DOHH2 (cell line): ENCODE measurements at regions not wholly inside any gene's neighbourhood (a gene's known extent, or its start where the extent isn't known, plus 50 kb on each side); places are given as distances from the start of the nearest gene placed in this dataset.
"Not testable (repeated sequence)": the region's sequence is repeated elsewhere in the genome, so short reads cannot be mapped to it uniquely, and the experiment has no call there.

Experiments used
- H3F3A ChIP-seq: fragments of 200-600 bp; sonication (generic), shearing (Covaris generic); 2 replicates; pipeline ENCODE4 v1.6.0; 2016; ENCODE audit warnings: antibody characterized with exemption, mild to moderate bottlenecking; ENCODE audit not compliant: control insufficient read depth, insufficient read depth
- H3K27ac ChIP-seq: fragments of 200-600 bp; sonication (generic); 2 replicates; pipeline ENCODE4 v1.5.1; 2014; ENCODE audit warnings: low read depth, mild to moderate bottlenecking, low read length, moderate library complexity
- H3K27me3 ChIP-seq: fragments of 200-600 bp; sonication (generic); 2 replicates; pipeline ENCODE4 v1.6.1; 2014; ENCODE audit warnings: mild to moderate bottlenecking, low read length, mixed read lengths; ENCODE audit not compliant: control insufficient read depth
- H3K36me3 ChIP-seq: fragments of 200-600 bp; sonication (generic); 2 replicates; pipeline ENCODE4 v1.6.1; 2014; ENCODE audit warnings: mild to moderate bottlenecking, low read length, moderate library complexity, mixed read lengths; ENCODE audit not compliant: control insufficient read depth
- H3K4me1 ChIP-seq: fragments of 200-600 bp; sonication (generic); 2 replicates; pipeline ENCODE4 v1.6.1; 2014; ENCODE audit warnings: mild to moderate bottlenecking, low read length, mixed read lengths; ENCODE audit not compliant: control insufficient read depth
- H3K4me2 ChIP-seq: fragments of 200-600 bp; sonication (generic); 2 replicates; pipeline ENCODE4 v1.6.0; 2014; ENCODE audit warnings: mild to moderate bottlenecking, low read length, moderate library complexity
- H3K4me3 ChIP-seq: fragments of 200-600 bp; sonication (generic); 2 replicates; pipeline ENCODE4 v1.5.1; 2014; ENCODE audit warnings: mild to moderate bottlenecking, low read length, mixed read lengths
- H3K79me2 ChIP-seq: fragments of 200-600 bp; sonication (generic); 2 replicates; pipeline ENCODE4 v1.6.1; 2014; ENCODE audit warnings: mild to moderate bottlenecking, low read length, mixed read lengths; ENCODE audit not compliant: control insufficient read depth
- H3K9me2 ChIP-seq: fragments of 200-600 bp; sonication (generic); replicated peaks from 2 replicates; pipeline ENCODE4 v1.6.1; 2014; ENCODE audit warnings: mild to moderate bottlenecking, low read length, mixed read lengths; ENCODE audit not compliant: control insufficient read depth
- H3K9me3 ChIP-seq: fragments of 200-600 bp; sonication (generic); 2 replicates; pipeline ENCODE4 v1.6.1; 2014; ENCODE audit warnings: antibody characterized with exemption, low read length, mixed read lengths; ENCODE audit not compliant: control insufficient read depth, insufficient read depth
- H4K20me1 ChIP-seq: fragments of 200-600 bp; sonication (generic); 2 replicates; pipeline ENCODE4 v1.6.0; 2014; ENCODE audit warnings: low read depth, mild to moderate bottlenecking, antibody characterized with exemption, low read length, moderate library complexity; ENCODE audit not compliant: control insufficient read depth, insufficient read depth
- EZH2phosphoT487 ChIP-seq: fragments of 200-600 bp; sonication (generic); IDR thresholded peaks from 2 replicates; pipeline ENCODE4 v1.6.1; 2017; ENCODE audit warnings: borderline replicate concordance, mild to moderate bottlenecking, antibody characterized with exemption, low read length, moderate library complexity, mixed read lengths
- TF ChIP-seq, protein P1 (sequence below): fragments of 200-600 bp; sonication (generic); IDR thresholded peaks from one replicate; pipeline ENCODE4 v1.5.1; 2014; ENCODE audit warnings: antibody characterized with exemption, mild to moderate bottlenecking, low read depth, low read length; ENCODE audit not compliant: poor library complexity, severe bottlenecking

DNA sequence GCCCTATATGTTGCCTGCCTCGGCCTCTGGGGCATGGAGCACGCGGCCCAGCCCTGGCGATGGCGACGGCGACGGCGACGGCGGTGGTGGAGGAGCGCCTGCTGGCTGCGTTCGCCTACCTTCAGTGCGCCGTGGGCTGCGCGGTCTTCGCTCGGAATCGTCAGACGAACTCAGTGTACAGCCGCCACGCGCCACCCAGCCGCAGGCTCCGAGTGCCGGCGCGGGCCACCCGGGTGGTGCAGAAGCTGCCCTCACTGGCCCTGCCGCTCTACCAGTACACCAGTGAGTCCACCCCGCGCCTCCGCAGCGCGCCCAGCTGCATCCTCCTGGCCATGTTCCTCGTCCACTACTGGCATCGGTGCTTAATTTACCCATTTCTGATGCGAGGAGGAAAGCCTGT is 83.7 kb upstream of the F9 start:
- Histone ChIP-seq H3K4me2 (no peak overlapping the region), H4K20me1 (no peaks in the 10 kb centered on the region), H3K79me2 (no peaks in the 10 kb centered on the region), H3K9me3 (no peaks in the 10 kb centered on the region), H3K4me3 (no peak overlapping the region), H3K27ac (no peak overlapping the region), H3F3A (no peaks in the 10 kb centered on the region), H3K36me3 (no peaks in the 10 kb centered on the region), H3K4me1 (no peaks in the 10 kb centered on the region), H3K9me2 (no peaks in the 10 kb centered on the region), H3K27me3 (no peaks in the 10 kb centered on the region)
- TF ChIP-seq, protein P1, sequence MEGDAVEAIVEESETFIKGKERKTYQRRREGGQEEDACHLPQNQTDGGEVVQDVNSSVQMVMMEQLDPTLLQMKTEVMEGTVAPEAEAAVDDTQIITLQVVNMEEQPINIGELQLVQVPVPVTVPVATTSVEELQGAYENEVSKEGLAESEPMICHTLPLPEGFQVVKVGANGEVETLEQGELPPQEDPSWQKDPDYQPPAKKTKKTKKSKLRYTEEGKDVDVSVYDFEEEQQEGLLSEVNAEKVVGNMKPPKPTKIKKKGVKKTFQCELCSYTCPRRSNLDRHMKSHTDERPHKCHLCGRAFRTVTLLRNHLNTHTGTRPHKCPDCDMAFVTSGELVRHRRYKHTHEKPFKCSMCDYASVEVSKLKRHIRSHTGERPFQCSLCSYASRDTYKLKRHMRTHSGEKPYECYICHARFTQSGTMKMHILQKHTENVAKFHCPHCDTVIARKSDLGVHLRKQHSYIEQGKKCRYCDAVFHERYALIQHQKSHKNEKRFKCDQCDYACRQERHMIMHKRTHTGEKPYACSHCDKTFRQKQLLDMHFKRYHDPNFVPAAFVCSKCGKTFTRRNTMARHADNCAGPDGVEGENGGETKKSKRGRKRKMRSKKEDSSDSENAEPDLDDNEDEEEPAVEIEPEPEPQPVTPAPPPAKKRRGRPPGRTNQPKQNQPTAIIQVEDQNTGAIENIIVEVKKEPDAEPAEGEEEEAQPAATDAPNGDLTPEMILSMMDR = no peak
- TF ChIP-seq EZH2phosphoT487 = no peak

DNA sequence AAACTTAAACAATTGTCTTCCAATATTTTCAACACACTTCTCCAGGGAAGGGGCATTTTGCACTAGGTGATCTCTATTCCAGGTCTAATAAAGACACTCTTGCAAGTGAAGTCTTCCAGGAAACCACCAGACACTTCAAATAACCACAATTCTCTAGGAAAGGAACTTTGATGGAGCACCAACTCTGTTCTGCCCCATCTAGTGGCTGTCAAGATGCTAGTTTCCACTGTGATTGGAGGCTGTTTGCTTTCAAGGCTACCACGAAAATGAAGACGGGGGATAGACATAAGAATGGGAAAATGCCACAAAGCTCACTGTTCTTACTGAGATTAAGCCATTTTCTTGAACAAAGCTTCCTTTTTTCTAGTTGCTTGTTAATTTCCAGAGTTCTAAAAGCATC is 100.6 kb upstream of the F9 start:
- Histone ChIP-seq H3K9me2 (no peaks in the 10 kb centered on the region), H3K4me1 (no peaks in the 10 kb centered on the region), H3K9me3 (no peaks in the 10 kb centered on the region), H3K4me3 (no peak overlapping the region), H3K27me3 (no peaks in the 10 kb centered on the region), H3K27ac (no peak overlapping the region), H3K79me2 (no peaks in the 10 kb centered on the region), H3K4me2 (no peak overlapping the region), H3K36me3 (no peaks in the 10 kb centered on the region), H4K20me1 (no peaks in the 10 kb centered on the region), H3F3A (no peaks in the 10 kb centered on the region)
- no peak for TF ChIP-seq EZH2phosphoT487
- TF ChIP-seq, protein P1 = no peak

DNA sequence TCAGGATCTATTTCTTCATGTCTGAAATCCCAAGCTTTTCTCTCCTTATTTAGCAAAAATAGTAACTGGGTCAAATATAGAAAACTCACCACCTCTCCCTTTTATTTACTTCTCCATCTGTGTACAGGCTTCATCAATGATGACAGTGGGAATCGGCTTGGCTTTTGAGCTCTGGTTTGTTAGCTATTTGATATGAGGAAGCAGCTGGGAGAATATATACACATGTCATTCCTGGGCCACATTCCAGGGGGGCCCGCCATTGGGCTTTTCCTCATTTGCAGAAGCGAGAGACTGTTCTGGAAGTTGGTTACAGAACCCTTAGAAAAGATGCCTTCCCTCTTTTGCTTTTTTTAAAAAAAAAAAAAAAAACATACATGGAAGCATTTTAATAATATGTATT is 107.4 kb upstream of the F9 start:
- H3F3A ChIP-seq = no peaks in the 10 kb centered on the region
- H4K20me1 ChIP-seq = no peaks in the 10 kb centered on the region
- no peaks in the 10 kb centered on the region for H3K4me1 ChIP-seq
- TF ChIP-seq, protein P1 = no peak
- TF ChIP-seq EZH2phosphoT487 = no peak
- H3K36me3 ChIP-seq = no peaks in the 10 kb centered on the region
- H3K4me3 ChIP-seq = no peak overlapping the region
- H3K9me3 ChIP-seq = no peaks in the 10 kb centered on the region
- H3K27me3 ChIP-seq = no peaks in the 10 kb centered on the region
- no peak overlapping the region for H3K27ac ChIP-seq
- no peak overlapping the region for H3K4me2 ChIP-seq
- H3K79me2 ChIP-seq = no peaks in the 10 kb centered on the region
- H3K9me2 ChIP-seq = no peaks in the 10 kb centered on the region

DNA sequence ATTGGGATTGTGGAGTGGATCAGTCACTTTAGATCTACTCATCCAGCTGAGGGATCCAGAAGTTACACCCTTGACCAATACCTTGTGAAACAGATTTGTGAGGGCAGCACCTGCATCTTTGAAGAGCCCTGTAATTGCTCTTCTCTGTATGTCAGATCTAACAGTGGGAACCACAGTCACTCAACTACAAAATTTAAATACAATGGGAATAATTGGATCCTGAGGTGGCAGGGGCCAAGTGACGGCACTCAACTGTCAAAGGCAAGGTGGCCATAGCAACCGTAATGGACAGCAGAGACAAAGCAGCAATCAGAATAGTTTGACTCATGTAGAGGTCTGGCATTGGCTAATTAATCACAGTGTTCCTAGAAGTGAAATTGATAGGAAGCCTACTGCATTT is 132.3 kb upstream of the F9 start:
- H3K4me1 ChIP-seq, H3K9me3 ChIP-seq, H3K36me3 ChIP-seq, H3K9me2 ChIP-seq, H3K79me2 ChIP-seq, H4K20me1 ChIP-seq, H3K4me3 ChIP-seq, H3F3A ChIP-seq, H3K4me2 ChIP-seq, H3K27ac ChIP-seq, H3K27me3 ChIP-seq: not testable (repeated sequence)
